ENCODE measurements at regions not wholly inside any gene's neighbourhood (a gene's known extent, or its start where the extent isn't known, plus 50 kb on each side); places are given as distances from the start of the nearest gene placed in this dataset.

- no peak overlapping the region for H2AFZ ChIP-seq (ENCODE audit: low read depth, low read length)
- Mint-ChIP-seq H3K4me1 (ENCODE audit: low read depth, unreplicated experiment) (peaks cover 15% of the 10 kb centered on the region), H3K27me3 (ENCODE audit: low read depth, unreplicated experiment) (peaks cover 15% of the 10 kb centered on the region), H3K36me3 (ENCODE audit: low read depth, unreplicated experiment) (peaks cover 2% of the 10 kb centered on the region), H3K9me3 (ENCODE audit: unreplicated experiment) (peaks cover 1% of the 10 kb centered on the region), H3K27ac (ENCODE audit: unreplicated experiment) (no peak overlapping the region), H3K4me3 (ENCODE audit: unreplicated experiment) (no peak overlapping the region)
- DNase-seq (ENCODE audit: low read depth): no peak
- H3K4me1 ChIP-seq (ENCODE audit: insufficient read depth, low read length): peaks cover 6% of the 10 kb centered on the region
- no peak overlapping the region for H3K4me3 ChIP-seq (ENCODE audit: insufficient read depth, low read depth, low read length)
- H3K9ac ChIP-seq (ENCODE audit: low read length): no peak overlapping the region
- H3K36me3 ChIP-seq (ENCODE audit: insufficient read depth, low read length): no peaks in the 10 kb centered on the region
- H3K79me2 ChIP-seq (ENCODE audit: insufficient read depth, low read length): no peaks in the 10 kb centered on the region
- H3K27ac ChIP-seq (ENCODE audit: low read depth, low read length): no peak overlapping the region
- H3K27me3 ChIP-seq (ENCODE audit: insufficient read depth, low read length): no peaks in the 10 kb centered on the region
- no peaks in the 10 kb centered on the region for H3K9me3 ChIP-seq (ENCODE audit: insufficient read depth, low read depth, low read length)
- TF ChIP-seq CTCF (IDR thresholded peaks at IDR 0.05; ENCODE audit: insufficient read depth, low read depth, low read length) (no peak), EZH2 (IDR thresholded peaks at IDR 0.05; ENCODE audit: insufficient read depth, low read length) (no peak)
- no peak for FAIRE-seq
- H3K4me2 ChIP-seq (ENCODE audit: low read length): no peak overlapping the region
- no peaks in the 10 kb centered on the region for H4K20me1 ChIP-seq (ENCODE audit: insufficient read depth, low read length)
Measured at GRCh38 chr6:14915888-14916832, 329.7 kb upstream of the JARID2 start.

- Histone ChIP-seq H3K4me2 (ENCODE audit: low read length) (no peak overlapping the region), H2AFZ (ENCODE audit: low read depth, low read length) (no peak overlapping the region), H3K79me2 (ENCODE audit: insufficient read depth, low read length) (no peaks in the 10 kb centered on the region), H3K36me3 (ENCODE audit: insufficient read depth, low read length) (no peaks in the 10 kb centered on the region), H3K27me3 (ENCODE audit: insufficient read depth, low read length) (no peaks in the 10 kb centered on the region), H3K4me1 (ENCODE audit: insufficient read depth, low read length) (peaks cover 13% of the 10 kb centered on the region), H3K27ac (ENCODE audit: low read depth, low read length) (no peak overlapping the region), H4K20me1 (ENCODE audit: insufficient read depth, low read length) (no peaks in the 10 kb centered on the region), H3K9ac (ENCODE audit: low read length) (no peak overlapping the region), H3K4me3 (ENCODE audit: insufficient read depth, low read depth, low read length) (no peak overlapping the region), H3K9me3 (ENCODE audit: insufficient read depth, low read depth, low read length) (no peaks in the 10 kb centered on the region)
- H3K36me3 Mint-ChIP-seq (ENCODE audit: low read depth, unreplicated experiment): peaks cover 2% of the 10 kb centered on the region
- H3K9me3 Mint-ChIP-seq (ENCODE audit: unreplicated experiment): no peaks in the 10 kb centered on the region
- FAIRE-seq: peak; percentile 62
- peak overlapping the region; percentile 35 for H3K27ac Mint-ChIP-seq (ENCODE audit: unreplicated experiment)
- TF ChIP-seq EZH2 (IDR thresholded peaks at IDR 0.05; ENCODE audit: insufficient read depth, low read length) (no peak), CTCF (IDR thresholded peaks at IDR 0.05; ENCODE audit: insufficient read depth, low read depth, low read length) (no peak)
- peaks cover 18% of the 10 kb centered on the region for H3K4me1 Mint-ChIP-seq (ENCODE audit: low read depth, unreplicated experiment)
- peak; percentile 58 for DNase-seq (ENCODE audit: low read depth)
- H3K27me3 Mint-ChIP-seq (ENCODE audit: low read depth, unreplicated experiment): peaks cover 4% of the 10 kb centered on the region
- H3K4me3 Mint-ChIP-seq (ENCODE audit: unreplicated experiment): no peak overlapping the region
Measured at GRCh38 chr6:14917109-14917910, 328.6 kb upstream of the JARID2 start.
